MM.1S (cell line): ENCODE measurements at regions not wholly inside any gene's neighbourhood (a gene's known extent, or its start where the extent isn't known, plus 50 kb on each side); places are given as distances from the start of the nearest gene placed in this dataset.

Source experiments
- DNase-seq: peaks from one replicate; pipeline ENCODE4 v3.0.0-alpha.2; 2015
- H2AFZ ChIP-seq: fragments of 300-600 bp; sonication (generic); 2 replicates; pipeline ENCODE4 v1.6.0; 2016; ENCODE audit warnings: antibody characterized with exemption, low read length
- H3F3A ChIP-seq: fragments of 300-600 bp; sonication (generic); 2 replicates; pipeline ENCODE4 v1.6.1; 2016; ENCODE audit warnings: mild to moderate bottlenecking, antibody characterized with exemption, low read length, moderate library complexity, mixed read lengths; ENCODE audit not compliant: insufficient read depth
- H3K27ac ChIP-seq: fragments of 300-600 bp; sonication (generic); 2 replicates; pipeline ENCODE4 v1.5.1; 2016; ENCODE audit warnings: mild to moderate bottlenecking, low read length
- H3K27me3 ChIP-seq: fragments of 300-600 bp; sonication (generic); replicated peaks from 2 replicates; pipeline ENCODE4 v1.6.0; 2016; ENCODE audit warnings: low read length; ENCODE audit not compliant: insufficient read depth
- H3K36me3 ChIP-seq: fragments of 300-600 bp; sonication (generic); replicated peaks from 2 replicates; pipeline ENCODE4 v1.6.1; 2016; ENCODE audit warnings: mild to moderate bottlenecking, low read length, mixed read lengths; ENCODE audit not compliant: insufficient read depth
- H3K4me1 ChIP-seq: fragments of 300-600 bp; sonication (generic); 2 replicates; pipeline ENCODE4 v1.6.1; 2016; ENCODE audit warnings: low read length, mixed read lengths
- H3K4me2 ChIP-seq: fragments of 300-600 bp; sonication (generic); 2 replicates; pipeline ENCODE4 v1.6.0; 2016; ENCODE audit warnings: low read depth, low read length
- H3K4me3 ChIP-seq: fragments of 300-600 bp; sonication (generic); 2 replicates; pipeline ENCODE4 v1.5.1; 2016; ENCODE audit warnings: low read length, mixed read lengths
- H3K79me2 ChIP-seq: fragments of 300-600 bp; sonication (generic); 2 replicates; pipeline ENCODE4 v1.6.1; 2016; ENCODE audit warnings: mixed run types, low read length, mixed read lengths
- H3K9ac ChIP-seq: fragments of 300-600 bp; sonication (generic); 2 replicates; pipeline ENCODE4 v1.6.1; 2016; ENCODE audit warnings: low read length, mixed read lengths
- H3K9me2 ChIP-seq: fragments of 300-600 bp; sonication (generic); replicated peaks from 2 replicates; pipeline ENCODE4 v1.6.1; 2016; ENCODE audit warnings: mild to moderate bottlenecking, low read length, mixed read lengths; ENCODE audit not compliant: insufficient read depth
- H3K9me3 ChIP-seq: fragments of 300-600 bp; sonication (generic); replicated peaks from 2 replicates; pipeline ENCODE4 v1.6.1; 2016; ENCODE audit warnings: mild to moderate bottlenecking, low read length, mixed read lengths; ENCODE audit not compliant: insufficient read depth
- H4K20me1 ChIP-seq: fragments of 300-600 bp; sonication (generic); 2 replicates; pipeline ENCODE4 v1.6.1; 2016; ENCODE audit warnings: mild to moderate bottlenecking, low read length, moderate library complexity, mixed read lengths; ENCODE audit not compliant: insufficient read depth
- EZH2 ChIP-seq: fragments of 300-600 bp; sonication (generic); optimal IDR thresholded peaks from 2 replicates; pipeline ENCODE3; 2017; ENCODE audit warnings: low read depth, mild to moderate bottlenecking, antibody characterized with exemption, low read length, mixed read lengths
- EZH2phosphoT487 ChIP-seq: fragments of 300-600 bp; sonication (generic); IDR thresholded peaks from 2 replicates; pipeline ENCODE4 v1.6.1; 2018; ENCODE audit warnings: antibody characterized with exemption, low read length
- TF ChIP-seq, protein P1 (sequence below): fragments of 300-600 bp; sonication (generic); IDR thresholded peaks from 2 replicates; pipeline ENCODE4 v1.5.1; 2016; ENCODE audit warnings: antibody characterized with exemption, low read length, mixed read lengths

DNA sequence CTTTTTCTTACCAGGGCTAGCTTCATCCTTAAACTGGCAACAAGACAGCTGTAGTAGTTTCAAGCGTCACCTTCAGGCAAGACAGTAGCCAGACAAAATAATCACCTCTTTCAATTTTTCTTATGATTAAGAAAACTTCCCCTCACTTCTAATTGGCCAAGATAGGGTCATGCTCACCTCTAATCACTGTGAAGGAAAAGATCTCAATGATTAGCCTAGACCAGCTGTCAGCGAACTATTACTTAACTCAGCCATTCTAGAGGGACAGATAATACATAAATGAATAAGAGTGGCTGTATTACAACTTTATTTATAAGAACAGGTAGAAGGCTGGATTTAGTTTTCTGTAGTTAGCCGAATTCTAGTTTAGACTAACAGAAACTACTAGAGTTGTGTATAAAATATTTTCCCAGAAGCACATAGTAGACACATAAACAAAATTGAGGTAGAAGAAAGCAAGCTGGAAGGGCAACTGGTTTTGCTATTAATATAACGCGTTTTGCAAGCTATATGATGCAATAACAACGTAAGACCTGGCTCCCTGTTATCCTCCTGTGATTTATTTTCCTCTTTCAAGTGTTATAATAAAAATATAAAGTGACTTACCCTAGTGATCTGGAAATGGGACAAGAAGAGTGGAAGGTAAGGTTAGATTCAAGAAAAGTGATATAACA lies 64.3 kb downstream of the ELAPOR2 start:
- no peak for DNase-seq
- H3K36me3 ChIP-seq, result no peaks in the 10 kb centered on the region
- H3K27ac ChIP-seq, result no peak overlapping the region
- no peaks in the 10 kb centered on the region for H3K4me1 ChIP-seq
- no peak overlapping the region for H3K4me3 ChIP-seq
- H3K9ac ChIP-seq, result no peak overlapping the region
- no peak overlapping the region for H2AFZ ChIP-seq
- H3K9me2 ChIP-seq, result no peaks in the 10 kb centered on the region
- H3F3A ChIP-seq, result no peaks in the 10 kb centered on the region
- no peaks in the 10 kb centered on the region for H3K9me3 ChIP-seq
- TF ChIP-seq, protein P1, sequence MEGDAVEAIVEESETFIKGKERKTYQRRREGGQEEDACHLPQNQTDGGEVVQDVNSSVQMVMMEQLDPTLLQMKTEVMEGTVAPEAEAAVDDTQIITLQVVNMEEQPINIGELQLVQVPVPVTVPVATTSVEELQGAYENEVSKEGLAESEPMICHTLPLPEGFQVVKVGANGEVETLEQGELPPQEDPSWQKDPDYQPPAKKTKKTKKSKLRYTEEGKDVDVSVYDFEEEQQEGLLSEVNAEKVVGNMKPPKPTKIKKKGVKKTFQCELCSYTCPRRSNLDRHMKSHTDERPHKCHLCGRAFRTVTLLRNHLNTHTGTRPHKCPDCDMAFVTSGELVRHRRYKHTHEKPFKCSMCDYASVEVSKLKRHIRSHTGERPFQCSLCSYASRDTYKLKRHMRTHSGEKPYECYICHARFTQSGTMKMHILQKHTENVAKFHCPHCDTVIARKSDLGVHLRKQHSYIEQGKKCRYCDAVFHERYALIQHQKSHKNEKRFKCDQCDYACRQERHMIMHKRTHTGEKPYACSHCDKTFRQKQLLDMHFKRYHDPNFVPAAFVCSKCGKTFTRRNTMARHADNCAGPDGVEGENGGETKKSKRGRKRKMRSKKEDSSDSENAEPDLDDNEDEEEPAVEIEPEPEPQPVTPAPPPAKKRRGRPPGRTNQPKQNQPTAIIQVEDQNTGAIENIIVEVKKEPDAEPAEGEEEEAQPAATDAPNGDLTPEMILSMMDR, result no peak
- TF ChIP-seq EZH2phosphoT487 (no peak), EZH2 (no peak)
- H3K4me2 ChIP-seq, result no peak overlapping the region
- no peaks in the 10 kb centered on the region for H3K27me3 ChIP-seq
- H4K20me1 ChIP-seq, result no peaks in the 10 kb centered on the region
- H3K79me2 ChIP-seq, result no peaks in the 10 kb centered on the region

DNA sequence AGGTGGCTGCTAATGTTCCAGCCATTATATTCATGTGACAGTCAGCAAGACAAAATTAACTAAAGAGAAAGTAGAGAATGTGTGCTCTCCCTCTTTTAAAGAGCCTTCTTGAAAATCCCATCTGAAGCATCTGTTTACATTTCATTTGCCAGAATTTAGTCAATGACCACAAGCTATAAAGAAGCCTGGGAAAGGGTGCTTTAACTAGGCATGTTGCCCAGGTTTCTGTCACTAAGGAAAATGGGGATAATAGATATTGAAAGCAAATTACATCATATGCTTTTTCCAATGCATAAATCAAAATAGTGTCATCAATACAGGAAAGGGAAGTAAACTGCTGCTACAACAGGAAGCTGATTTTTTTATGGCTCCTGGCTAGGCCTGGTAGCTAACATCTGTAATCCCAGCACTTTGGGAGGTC lies 67.7 kb downstream of the ELAPOR2 start:
- Histone ChIP-seq H3K4me1 (peaks cover 4% of the 10 kb centered on the region; the same call in 1 of the 2 replicates), H3K4me2 (no peak overlapping the region), H3K27me3 (no peaks in the 10 kb centered on the region), H3K79me2 (no peaks in the 10 kb centered on the region), H3K9ac (no peak overlapping the region), H2AFZ (no peak overlapping the region), H3F3A (no peaks in the 10 kb centered on the region), H3K4me3 (no peak overlapping the region), H3K9me3 (no peaks in the 10 kb centered on the region), H4K20me1 (no peaks in the 10 kb centered on the region), H3K36me3 (no peaks in the 10 kb centered on the region), H3K9me2 (no peaks in the 10 kb centered on the region), H3K27ac (no peak overlapping the region)
- TF ChIP-seq EZH2phosphoT487, result no peak
- TF ChIP-seq, protein P1, result no peak
- no peak for TF ChIP-seq EZH2
- no peak for DNase-seq

DNA sequence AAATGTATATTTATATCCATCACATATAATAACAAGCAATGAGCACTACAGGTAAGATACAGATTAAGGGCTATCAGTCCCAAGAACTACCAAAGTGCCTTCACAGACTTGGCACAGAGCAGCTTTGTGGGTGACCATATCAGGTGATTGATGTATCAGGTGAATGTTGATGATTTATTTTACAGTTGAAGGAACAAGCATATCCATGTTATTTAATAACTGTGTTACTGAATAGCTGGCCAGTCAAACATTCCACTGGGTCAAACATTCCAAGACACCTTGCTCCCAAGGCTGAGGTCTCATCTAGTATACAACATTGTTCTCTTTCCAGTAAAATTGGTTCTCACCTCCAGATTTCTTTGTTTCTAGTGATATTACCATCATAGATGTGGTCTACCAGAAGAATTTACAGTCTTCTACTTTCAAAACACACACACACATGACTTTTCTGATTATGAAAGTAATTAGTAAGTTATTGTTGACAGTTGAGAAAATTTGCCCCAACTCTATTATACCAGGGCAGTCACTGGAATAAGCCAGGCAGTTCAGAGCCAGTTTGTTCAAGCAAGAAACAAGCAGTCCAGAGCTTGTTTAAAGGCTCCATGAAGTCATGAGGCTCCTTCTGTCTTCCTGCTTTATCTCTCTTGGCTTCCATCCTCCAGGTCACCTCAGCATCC lies 68.2 kb downstream of the ELAPOR2 start:
- DNase-seq, result no peak
- H3K9me2 ChIP-seq, result no peaks in the 10 kb centered on the region
- H3K4me1 ChIP-seq, result peaks cover 4% of the 10 kb centered on the region; the same call in 1 of the 2 replicates
- TF ChIP-seq, protein P1, result no peak
- TF ChIP-seq EZH2phosphoT487 (no peak), EZH2 (no peak)
- H3K79me2 ChIP-seq, result no peaks in the 10 kb centered on the region
- H3K4me2 ChIP-seq, result no peak overlapping the region
- H3F3A ChIP-seq, result no peaks in the 10 kb centered on the region
- H3K27me3 ChIP-seq, result no peaks in the 10 kb centered on the region
- no peak overlapping the region for H3K4me3 ChIP-seq
- H4K20me1 ChIP-seq, result no peaks in the 10 kb centered on the region
- H3K36me3 ChIP-seq, result no peaks in the 10 kb centered on the region
- H3K27ac ChIP-seq, result no peak overlapping the region
- H3K9me3 ChIP-seq, result no peaks in the 10 kb centered on the region
- H3K9ac ChIP-seq, result no peak overlapping the region
- no peak overlapping the region for H2AFZ ChIP-seq
